ENCODE measurements at regions not wholly inside any gene's neighbourhood (a gene's known extent, or its start where the extent isn't known, plus 50 kb on each side); places are given as distances from the start of the nearest gene placed in this dataset.

DNA sequence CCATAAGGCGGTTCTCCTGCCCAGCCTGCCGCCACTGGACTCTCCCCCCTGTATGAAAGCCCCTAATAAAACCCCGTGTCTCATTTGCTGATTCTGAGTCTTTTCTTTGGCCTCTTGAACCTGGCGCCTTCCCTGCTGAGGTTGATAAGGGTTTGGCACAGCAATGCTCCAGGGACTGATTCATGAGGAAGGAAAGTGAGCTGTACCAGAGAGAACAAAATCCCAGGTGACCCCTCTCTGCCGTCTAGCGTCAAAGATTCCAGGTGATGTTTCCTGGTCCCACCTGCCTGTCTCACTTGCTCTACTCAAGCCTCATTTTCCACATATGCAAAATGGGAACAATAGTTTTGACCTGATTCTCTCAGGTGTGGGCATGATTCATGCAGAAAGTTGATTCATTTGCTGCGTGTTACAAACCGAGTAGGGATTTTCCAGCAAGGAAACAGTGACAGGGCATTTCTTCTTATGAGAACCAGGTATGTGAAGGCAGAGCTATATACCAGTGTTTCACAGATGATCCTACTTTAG, 730.6 kb upstream of the IGFBP3 start:
- intact Hi-C loops (cut with DNase I), result no loop called here

DNA sequence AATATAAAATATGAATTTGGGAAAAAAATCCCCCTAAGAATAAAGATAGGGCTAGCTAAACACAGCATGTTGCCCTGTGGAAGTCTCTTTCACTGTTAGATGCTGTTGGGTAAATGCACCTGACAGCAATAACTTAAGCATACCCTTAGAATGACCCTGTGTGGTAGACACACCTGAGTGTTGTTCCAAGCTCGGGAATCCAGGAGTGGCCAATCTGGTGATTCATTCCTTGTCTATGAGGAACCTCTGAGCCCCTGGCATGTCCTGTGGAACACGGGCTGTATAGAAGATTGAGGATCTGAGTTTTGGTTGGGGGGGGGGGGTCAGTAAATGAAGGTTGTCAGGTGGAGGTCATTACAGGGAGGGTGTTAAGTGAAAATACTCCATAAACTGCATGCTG, 730.0 kb upstream of the IGFBP3 start:
- intact Hi-C loops (cut with DNase I), result no loop called here

More for the DNA sequence above, 730.6 kb upstream of the IGFBP3 start:
- no peak for DNase-seq

DNA sequence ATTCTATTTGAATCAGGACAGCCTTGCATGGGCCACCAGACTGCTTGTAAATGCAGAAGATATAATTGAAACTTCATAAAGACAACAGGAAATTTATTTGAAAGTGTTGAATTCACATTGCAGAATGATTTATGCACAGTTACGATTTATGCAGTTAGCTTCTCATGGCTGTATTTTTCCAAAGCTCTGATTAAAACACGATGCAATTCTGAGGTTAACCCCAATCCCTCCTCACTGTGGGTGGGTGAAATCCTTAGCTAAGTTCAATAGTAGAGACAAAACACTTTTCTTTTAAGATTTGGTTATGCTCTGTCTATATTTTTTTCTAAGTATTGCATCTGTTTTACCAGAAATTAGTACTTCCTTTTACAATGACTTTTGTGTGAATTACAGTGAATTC, 728.8 kb upstream of the IGFBP3 start:
- intact Hi-C loops (cut with DNase I), result no loop called here
- DNase-seq, result no peak

More for the DNA sequence above, 730.0 kb upstream of the IGFBP3 start:
- DNase-seq, result no peak

DNA sequence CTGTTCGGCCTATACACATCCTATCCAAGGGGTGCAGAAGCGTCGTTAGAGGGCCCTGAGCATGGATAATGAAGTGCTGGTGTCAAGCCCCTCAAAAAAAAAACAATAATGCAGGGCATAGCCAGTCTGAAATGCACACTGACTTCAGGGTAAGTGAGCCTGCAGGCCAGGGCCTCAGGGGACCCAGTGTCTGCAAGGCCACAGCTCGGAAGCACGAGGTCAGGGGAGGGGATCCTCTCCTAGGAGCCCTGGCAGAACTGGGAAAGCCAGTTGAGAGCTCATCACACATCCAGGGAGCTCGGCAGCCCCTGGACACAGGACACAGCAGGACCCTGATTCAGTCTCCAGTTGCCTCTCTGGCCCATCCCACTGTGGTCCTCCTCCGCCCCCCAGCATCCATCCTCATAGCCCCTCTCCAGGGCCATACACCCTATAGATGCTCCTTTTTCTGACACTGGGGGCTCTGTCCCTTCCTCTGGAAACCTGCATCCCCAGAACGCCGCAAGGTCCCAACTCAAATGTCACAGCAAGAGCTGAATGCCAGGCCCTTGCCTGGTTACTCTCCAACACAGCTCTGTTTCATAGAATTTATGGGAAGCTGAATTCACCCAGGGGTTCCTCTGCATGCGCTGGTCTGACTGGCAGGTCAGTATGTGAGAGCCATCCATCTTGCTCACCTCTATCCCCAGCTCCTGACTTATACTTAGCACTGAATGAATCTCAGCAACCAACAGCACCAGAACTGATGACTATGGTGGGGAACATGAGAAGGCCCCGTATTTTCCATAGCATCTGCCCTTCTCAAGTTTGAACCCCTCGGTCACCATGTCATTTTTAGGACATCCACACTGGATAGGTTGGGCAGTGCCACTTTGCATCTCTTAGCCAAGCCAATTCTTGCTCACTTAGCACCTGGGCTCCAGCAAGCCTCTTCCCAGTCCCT, 717.0 kb upstream of the IGFBP3 start:
- intact Hi-C loops (cut with DNase I), result no loop called here

DNA sequence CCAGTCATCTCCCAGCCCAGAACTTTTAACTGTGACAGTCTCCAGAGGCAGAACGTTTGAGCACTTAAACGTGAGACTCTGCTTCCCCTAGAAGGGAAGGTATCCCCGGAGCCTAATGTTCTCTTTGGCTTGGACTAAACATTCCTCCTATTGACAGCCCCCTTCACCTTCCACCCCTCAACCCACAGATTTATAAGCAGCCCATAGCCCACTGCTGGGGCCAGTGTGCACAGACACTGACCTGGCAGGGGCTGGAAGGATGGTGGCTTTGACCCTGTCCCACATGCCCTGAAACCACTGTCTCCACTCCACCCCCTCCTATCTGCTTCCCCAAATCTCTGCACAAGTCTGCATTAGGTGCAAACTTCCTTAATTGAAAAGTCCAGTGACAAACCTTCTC, 715.0 kb upstream of the IGFBP3 start:
- intact Hi-C loops (cut with DNase I), result no loop called here

More for the DNA sequence above, 717.0 kb upstream of the IGFBP3 start:
- no peak for DNase-seq

DNA sequence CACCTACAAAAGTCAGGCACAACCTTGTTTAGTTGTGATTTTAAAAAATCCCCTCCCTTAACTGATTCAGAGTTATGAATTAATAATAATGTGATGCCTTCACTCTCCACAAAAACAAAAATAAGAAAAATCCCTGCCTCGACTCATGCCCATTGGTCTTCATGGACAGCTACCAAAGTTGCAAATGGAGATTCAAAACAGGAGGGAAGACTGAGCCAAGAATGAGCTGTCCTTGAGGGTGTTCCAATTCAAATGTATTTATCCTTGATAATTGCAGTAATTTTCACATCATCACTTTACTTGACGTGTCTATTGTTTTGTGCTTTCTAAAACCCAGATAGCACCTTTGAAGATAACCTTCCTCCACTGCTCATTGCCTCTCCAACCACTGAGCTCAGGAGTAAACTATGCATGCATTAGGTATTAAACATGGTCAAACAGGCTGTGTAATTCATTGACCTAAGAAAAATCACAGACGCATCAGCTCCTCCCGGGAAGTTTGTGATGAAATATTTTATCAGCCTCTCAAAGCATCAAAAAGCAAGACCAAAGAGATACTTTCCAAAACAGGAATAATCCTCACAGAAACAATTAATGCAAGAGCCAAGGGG, 712.7 kb upstream of the IGFBP3 start:
- intact Hi-C loops (cut with DNase I), result no loop called here

More for the DNA sequence above, 715.0 kb upstream of the IGFBP3 start:
- no peak for DNase-seq

DNA sequence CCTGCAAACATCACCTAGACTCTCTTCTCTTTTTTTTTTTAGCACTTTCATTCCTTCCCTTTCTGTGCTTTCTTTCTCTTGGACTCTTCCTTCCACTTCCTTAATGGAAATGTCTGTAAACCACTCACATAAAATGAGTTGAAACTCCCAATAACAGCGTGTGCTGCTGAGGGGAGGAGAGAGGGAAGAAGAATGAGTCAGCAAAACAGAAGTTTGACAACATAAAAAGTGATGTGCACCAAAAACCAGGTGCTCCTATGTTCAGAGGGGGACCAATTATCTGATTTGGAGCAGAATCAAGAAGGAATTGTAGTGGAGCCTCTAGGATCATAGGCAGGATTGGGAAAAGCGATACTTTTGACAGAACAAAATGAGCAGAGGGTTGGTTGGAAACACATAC, 712.1 kb upstream of the IGFBP3 start:
- no peak for DNase-seq
- intact Hi-C loops (cut with DNase I), result no loop called here

More for the DNA sequence above, 712.7 kb upstream of the IGFBP3 start:
- no peak for DNase-seq

DNA sequence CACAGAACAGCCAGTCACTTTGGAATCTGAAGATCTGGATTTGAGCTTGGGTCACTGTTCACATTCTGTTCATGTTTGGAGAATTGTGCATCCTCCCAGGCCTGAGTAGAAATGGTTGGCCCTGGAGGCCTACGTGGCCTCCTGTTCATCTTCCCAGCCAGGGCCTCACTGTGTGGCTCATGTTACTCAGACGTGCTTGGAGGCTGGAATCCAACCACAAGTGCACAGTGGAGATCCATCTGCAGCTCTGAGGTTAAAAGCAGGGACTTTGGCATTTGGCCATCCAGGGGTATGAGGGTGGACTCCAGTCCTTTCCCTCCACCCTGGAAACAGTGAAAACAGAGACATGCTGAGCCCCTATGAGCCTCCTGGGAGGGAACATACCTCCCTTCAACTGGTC, 709.0 kb upstream of the IGFBP3 start:
- DNase-seq, result no peak
- intact Hi-C loops (cut with DNase I), result no loop called here

DNA sequence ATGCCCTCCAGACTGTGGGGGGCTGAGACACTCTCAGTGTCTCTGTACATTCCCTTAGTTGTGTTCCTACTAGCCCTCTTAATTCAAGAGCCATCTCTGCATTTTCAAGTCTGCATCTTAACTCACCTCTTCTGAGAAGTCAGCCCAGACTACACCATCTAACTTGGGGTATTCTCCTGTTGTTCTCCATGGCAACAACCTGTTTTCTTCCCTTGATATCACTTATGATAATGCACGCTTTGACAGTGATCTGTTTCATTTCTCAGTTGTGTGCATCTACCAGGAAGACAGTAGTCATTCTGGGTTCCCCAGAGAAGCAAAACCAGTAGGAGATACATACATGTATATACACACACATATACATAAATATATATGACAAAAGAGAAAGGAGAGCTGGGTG, 707.3 kb upstream of the IGFBP3 start:
- DNase-seq, result no peak
- intact Hi-C loops (cut with DNase I), result no loop called here

DNA sequence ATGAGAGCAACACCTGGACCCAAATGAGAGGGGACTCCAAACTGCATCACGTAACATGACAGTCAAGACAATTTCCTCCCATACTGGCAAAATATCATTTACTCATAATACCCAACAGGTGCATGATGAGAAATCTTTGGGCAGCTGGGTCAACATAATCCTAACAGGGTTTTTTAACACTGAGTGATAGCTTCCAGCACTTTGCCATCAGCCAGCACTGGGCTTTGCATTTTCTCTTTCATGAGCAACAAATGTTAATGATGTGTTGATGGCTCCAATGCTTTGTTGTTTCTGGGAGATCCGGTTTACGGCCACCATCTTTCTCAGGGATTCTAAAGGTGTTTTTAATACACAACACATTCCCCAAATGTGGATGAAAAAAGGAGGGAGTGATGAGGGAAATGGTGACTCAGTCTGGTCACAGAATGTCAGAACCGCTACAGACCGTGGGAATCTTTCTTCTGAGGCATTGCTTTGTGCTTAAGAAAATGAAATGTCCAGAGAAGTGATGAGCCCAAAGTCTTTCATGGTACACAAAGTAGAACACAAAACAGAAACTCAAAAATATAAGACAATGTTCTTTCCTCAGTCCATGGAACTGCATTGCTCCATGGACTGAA, 705.7 kb upstream of the IGFBP3 start:
- intact Hi-C loops (cut with DNase I), result no loop called here
- DNase-seq, result no peak

DNA sequence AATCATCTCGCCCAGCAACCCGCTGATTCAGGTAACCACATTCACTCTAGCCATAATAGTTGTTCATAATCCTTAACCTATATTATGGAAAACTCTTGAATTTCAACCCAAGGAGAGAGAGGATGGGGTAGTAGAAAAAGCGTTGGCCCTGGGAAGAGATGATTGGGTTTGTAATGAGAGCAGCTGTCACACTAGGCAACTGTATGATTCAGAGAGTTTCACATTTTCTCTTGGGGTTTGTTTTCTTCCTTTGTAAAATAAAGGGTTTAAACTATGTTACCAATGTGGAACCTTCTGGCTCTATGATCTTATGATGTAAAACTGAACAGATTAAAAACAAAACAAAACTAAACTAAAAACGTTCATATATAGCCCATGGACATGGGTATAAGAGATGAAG, 705.2 kb upstream of the IGFBP3 start:
- DNase-seq, result no peak
- intact Hi-C loops (cut with DNase I), result no loop called here

DNA sequence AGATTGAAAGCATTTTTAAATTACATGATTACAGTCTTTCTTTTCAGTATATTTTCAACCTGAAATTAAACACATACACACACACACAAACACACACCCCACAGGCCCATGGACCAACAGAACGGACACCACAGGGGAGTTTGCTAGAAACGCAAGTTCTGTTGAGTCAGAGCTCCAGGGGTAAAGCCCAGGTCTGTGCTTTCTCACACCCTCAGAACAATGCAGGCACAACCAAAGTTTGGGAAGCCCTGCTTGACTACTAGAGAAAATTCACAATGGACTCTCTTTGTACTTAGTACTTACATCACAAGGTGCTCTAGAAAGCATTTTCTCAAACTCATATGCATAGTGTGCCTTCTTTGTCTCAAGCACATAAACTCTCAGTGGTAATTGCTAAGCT, 704.0 kb upstream of the IGFBP3 start:
- intact Hi-C loops (cut with DNase I), result no loop called here
- no peak for DNase-seq

DNA sequence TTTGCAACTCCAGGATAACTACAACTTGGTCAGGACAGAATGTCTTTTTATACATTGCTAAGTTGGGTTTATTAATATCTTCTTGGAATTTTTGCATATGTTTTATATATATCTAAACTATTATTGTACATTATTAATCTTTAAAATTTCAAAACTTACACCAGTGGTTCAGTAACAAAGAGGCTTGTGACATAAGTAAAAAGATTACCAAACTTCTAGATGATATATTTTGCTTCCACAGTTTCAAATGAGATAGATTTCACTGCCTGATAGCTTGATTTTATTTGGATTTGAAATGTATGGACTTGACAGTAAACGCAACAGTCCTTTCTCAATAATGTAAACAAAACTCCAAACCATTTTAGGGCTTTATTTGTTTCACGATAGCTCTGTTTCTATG, 701.2 kb upstream of the IGFBP3 start:
- intact Hi-C loops (cut with DNase I), result no loop called here
- no peak for DNase-seq

DNA sequence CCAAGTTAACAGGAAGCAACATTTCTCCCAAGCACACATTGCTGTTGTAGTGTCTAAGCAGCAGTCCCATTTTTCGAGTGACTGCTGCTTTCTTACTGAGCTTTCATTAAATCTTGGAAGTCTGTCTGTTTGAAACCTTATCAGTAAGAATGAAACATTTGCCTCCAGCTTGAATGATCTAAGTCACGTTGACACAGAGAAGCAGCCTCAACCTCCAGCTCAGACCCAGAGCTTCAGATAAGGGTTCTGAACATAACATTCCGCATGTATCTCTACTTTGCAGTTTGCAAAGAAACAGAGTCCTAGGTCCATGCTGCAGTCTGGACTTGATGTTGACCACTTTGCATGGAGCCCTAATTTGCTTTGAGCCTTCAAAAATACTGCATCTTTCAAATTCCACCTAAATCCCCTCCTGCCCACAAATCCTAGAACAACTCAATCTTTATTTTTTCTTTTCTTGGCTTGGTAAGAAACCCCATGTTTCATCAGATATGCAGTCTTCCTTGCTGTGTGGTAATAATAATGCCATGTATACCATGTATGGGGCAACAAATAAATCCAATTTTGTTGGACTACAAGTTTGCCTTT, 698.7 kb upstream of the IGFBP3 start:
- no peak for DNase-seq
- intact Hi-C loops (cut with DNase I), result no loop called here

DNA sequence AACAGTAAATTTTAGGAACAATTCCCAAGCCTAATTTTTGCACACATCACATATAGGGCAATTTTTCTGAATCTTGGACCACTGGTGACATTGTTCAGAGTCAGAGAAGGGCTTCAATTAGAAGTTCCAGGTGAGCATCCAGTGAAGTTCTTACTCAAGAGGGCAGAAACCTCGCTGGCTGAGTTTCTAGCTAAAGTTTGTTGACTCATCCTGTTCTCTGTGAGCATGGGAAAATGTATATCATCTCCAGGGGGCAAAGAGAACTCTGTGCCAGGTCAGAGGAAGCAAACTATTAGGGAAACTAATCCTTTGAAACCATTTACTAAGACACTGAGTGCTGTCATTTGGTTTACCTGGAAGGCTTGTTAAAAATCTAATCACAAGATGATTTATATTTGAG, 695.6 kb upstream of the IGFBP3 start:
- intact Hi-C loops (cut with DNase I), result no loop called here
- no peak for DNase-seq

DNA sequence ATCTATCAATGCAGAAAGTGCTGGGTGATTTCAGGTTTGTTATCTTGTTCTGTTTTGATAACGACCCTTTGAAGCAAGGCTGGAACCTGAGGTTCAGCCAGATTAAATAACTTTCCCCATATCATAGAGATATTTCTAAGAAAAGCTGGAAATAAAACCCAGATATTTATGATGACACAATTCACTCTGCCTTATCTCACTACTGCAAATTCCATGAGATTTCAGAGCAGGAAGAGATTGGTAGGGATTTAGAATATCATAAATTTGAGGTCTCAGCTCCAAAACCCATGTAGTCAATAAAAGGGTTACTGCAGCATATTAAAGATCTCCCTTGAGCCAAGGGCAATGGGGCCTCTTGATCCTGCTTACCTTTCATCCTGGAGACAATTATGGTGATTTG, 692.5 kb upstream of the IGFBP3 start:
- intact Hi-C loops (cut with DNase I), result no loop called here
- no peak for DNase-seq

DNA sequence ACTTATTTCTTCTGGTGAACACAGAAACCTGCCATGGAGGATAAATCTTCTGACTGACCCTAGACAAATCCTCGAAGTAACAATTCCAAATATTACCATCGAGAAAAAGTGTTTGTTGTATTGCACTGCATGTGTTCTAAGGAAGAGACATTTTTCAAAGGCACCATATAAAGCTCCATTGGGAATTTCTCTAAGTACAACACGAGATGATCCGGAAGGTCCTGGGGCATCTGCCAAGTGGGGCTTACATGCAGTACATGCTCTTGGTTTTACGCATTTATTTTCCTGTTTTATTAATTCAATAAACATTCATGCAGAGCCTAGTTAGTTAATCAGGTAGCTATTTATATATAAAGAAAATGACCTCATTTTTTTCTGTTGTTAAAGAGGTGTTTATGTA, 692.0 kb upstream of the IGFBP3 start:
- DNase-seq, result no peak
- intact Hi-C loops (cut with DNase I), result no loop called here

DNA sequence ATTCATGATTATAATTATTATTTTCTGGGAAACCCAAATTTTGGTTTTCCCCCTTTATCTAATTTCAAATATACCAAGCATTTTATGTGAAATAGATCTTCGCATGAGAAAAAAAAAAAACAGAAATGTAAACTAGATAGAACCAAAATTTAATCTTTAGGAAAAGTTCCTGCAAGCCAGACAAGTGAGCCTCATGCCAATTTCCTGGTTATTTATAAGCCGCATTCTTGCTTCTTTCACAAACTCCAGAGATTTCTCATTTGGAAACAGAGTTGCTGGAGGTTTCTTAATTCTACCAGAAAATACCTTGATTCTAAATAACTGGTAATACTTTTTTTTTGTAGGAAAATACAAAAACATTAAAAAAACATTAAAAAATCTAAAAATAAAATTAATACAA, 690.4 kb upstream of the IGFBP3 start:
- DNase-seq, result no peak
- intact Hi-C loops (cut with DNase I), result no loop called here

DNA sequence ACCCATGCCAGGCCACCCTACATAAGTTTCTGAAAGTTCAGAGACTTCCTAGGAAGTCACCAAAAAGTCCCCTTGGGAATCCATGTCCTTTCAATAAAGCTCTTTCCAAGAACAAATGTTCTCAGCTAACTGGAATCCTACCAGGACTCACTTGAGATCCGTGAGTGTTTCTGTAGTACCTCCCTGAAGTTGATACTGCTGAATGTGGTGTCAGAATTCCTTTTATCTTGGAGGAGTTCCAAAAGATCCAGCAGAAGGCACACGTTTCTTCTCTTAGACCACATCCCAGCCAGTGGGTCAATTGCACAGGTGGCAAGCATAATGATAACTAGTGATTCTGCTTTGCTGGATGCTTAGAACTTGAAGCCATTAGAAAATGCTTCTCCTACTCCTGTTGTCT, 689.7 kb upstream of the IGFBP3 start:
- no peak for DNase-seq
- intact Hi-C loops (cut with DNase I), result no loop called here

DNA sequence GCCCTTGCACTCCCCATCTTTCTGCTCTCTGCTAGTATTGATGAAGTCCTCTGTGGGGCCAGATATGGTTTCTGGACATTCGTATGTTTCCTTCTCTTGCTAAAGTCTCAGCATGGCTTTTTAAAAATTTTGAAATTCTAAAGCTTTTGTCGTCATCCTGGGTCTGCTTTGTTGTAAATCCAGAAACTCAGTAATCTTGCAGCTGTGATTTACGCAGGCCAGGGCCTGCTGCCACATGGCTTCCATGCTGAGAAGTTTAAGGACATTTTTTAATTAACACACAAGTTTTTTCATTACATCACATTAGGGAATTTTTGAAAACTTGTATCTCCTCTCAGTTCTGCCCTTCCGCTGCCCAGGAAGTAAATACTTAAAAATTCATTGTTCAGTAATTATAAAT, 686.1 kb upstream of the IGFBP3 start:
- no peak for DNase-seq
- intact Hi-C loops (cut with DNase I), result no loop called here

Data from head of caudate nucleus (tissue), 42 donors.